KBM-7 (cell line): ENCODE measurements at regions not wholly inside any gene's neighbourhood (a gene's known extent, or its start where the extent isn't known, plus 50 kb on each side); places are given as distances from the start of the nearest gene placed in this dataset.
"Not testable (repeated sequence)": the region's sequence is repeated elsewhere in the genome, so short reads cannot be mapped to it uniquely, and the experiment has no call there.

Source experiments
- DNase-seq: peaks from one replicate; pipeline ENCODE4 v3.0.0-alpha.2; 2015
- in situ Hi-C: fragments of 300-500 bp; cut with MboI; formaldehyde crosslinking; loops from 2 replicates; pipeline ENCODE4 v1.14.3; 2020; ENCODE audit warnings: low sequenced_read_pairs, low pct_unique_long_range_greater_than_20kb, mixed read lengths

- DNase-seq: no peak
- in situ Hi-C loops: no loop called here
These were observed 417.8 kb downstream of the TMEM114 start for GRCh38 chr16:8172551-8172950.

- DNase-seq: no peak
- in situ Hi-C loops: no loop called here
These were observed 422.3 kb downstream of the TMEM114 start for GRCh38 chr16:8168016-8168415.

GRCh38 chr16:8167436-8167835, 422.9 kb downstream of the TMEM114 start:
- in situ Hi-C loops: no loop called here
- DNase-seq: no peak

GRCh38 chr16:8158051-8158450, 432.3 kb downstream of the TMEM114 start:
- in situ Hi-C loops: no loop called here
- no peak for DNase-seq

GRCh38 chr16:8155275-8155674, 435.0 kb downstream of the TMEM114 start:
- in situ Hi-C loops: no loop called here
- DNase-seq: no peak

GRCh38 chr16:8146256-8147012, 443.9 kb downstream of the TMEM114 start:
- in situ Hi-C loops: no loop called here
- DNase-seq: no peak

- in situ Hi-C loops: no loop called here
- DNase-seq: no peak
These were observed 451.6 kb downstream of the TMEM114 start for GRCh38 chr16:8138666-8139065.

GRCh38 chr16:8137606-8138005, 452.7 kb downstream of the TMEM114 start:
- no peak for DNase-seq
- in situ Hi-C loops: no loop called here

GRCh38 chr16:8130197-8130596, 460.1 kb downstream of the TMEM114 start:
- in situ Hi-C loops: no loop called here
- no peak for DNase-seq

- DNase-seq: no peak
- in situ Hi-C loops: no loop called here
These were observed 463.2 kb downstream of the TMEM114 start for GRCh38 chr16:8127070-8127469.

- no peak for DNase-seq
- in situ Hi-C loops: no loop called here
These were observed 464.0 kb downstream of the TMEM114 start for GRCh38 chr16:8126313-8126712.

- in situ Hi-C loops: no loop called here
- DNase-seq: no peak
These were observed 470.3 kb downstream of the TMEM114 start for GRCh38 chr16:8120001-8120400.

- DNase-seq: no peak
- in situ Hi-C loops: no loop called here
These were observed 474.5 kb downstream of the TMEM114 start for GRCh38 chr16:8115814-8116213.

- in situ Hi-C loops, DNase-seq: not testable (repeated sequence)
These were observed 475.4 kb downstream of the TMEM114 start for GRCh38 chr16:8114941-8115340.

- in situ Hi-C loops: no loop called here
- no peak for DNase-seq
These were observed 476.5 kb downstream of the TMEM114 start for GRCh38 chr16:8113843-8114242.

GRCh38 chr16:8110572-8111514, 479.5 kb downstream of the TMEM114 start:
- no peak for DNase-seq
- in situ Hi-C loops: no loop called here

- in situ Hi-C loops: no loop called here
- no peak for DNase-seq
These were observed 480.6 kb downstream of the TMEM114 start for GRCh38 chr16:8109510-8110369.

GRCh38 chr16:8108991-8109509, 481.3 kb downstream of the TMEM114 start:
- in situ Hi-C loops: no loop called here

GRCh38 chr16:8107296-8107695, 483.0 kb downstream of the TMEM114 start:
- no peak for DNase-seq

More at GRCh38 chr16:8108991-8109509, 481.3 kb downstream of the TMEM114 start:
- DNase-seq: no peak

More at GRCh38 chr16:8107296-8107695, 483.0 kb downstream of the TMEM114 start:
- in situ Hi-C loops: no loop called here
